GM18505 (cell line): ENCODE measurements at regions not wholly inside any gene's neighbourhood (a gene's known extent, or its start where the extent isn't known, plus 50 kb on each side); places are given as distances from the start of the nearest gene placed in this dataset.
"Not testable (repeated sequence)": the region's sequence is repeated elsewhere in the genome, so short reads cannot be mapped to it uniquely, and the experiment has no call there.

Source experiments
- ATAC-seq: cut with Tn5 transposase; IDR thresholded peaks from one replicate; pipeline ENCODE4 v1.9.1; 2021; ENCODE audit not compliant: unreplicated experiment
- POLR2A ChIP-seq: IDR thresholded peaks from 4 replicates; pipeline ENCODE4 v1.6.1; 2011; ENCODE audit warnings: borderline replicate concordance; ENCODE audit not compliant: insufficient read depth, insufficient read length; ENCODE audit errors: extremely low read depth

DNA sequence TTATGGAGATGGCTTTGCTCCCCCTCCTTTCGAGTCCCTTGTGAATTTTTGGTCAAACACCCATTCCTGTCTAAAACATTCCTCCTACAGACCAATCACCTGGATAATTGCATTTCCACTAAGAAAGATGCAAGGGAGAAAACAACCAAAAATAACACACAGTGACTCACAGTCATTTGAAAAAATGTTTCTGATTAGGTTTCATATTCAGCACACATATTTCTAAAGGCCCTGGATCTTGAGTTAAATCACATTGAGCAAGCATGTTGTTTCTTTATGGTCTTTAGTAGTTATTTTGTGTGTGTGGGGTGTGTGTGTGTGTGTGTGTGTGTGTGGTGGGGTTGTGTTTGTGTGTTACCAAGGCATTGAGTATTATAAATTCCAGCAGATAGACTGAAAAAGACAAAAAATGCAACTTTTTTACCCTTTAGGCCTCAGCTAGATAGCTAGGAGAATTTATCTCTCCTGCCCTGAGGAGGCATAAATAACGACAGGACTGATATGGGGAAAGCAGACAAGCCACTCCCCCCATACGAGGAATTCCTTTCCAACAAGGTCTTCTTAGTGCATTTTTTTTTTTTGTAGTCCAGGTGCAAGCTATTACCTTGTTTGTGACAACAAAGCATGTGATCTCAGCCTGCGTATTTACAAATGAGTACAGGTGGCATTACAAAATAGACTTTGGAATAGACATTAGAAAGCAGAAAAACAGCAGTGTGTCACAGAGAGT is 265.4 kb upstream of the ADGRL3 start:
- ATAC-seq = no peak
- no peak for TF ChIP-seq POLR2A

DNA sequence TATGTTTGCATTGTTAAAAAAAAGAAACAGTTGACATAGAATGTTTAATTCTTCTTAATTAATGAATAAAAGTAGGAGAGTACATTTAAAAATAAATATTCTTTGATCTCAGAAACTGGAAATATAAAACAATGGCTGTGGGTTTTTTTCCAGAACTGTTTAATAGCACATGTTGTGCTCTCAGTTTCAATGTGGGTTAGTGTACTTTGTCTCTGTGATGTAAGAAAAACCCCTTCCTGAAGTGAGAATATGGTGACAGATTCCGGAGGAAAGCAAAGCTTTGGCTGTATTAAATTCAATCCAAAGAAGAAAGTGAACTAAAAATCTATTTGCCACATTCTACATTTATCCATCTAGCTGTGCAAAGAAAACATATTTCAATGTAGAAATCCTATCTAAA is 261.9 kb upstream of the ADGRL3 start:
- TF ChIP-seq POLR2A = no peak
- no peak for ATAC-seq

DNA sequence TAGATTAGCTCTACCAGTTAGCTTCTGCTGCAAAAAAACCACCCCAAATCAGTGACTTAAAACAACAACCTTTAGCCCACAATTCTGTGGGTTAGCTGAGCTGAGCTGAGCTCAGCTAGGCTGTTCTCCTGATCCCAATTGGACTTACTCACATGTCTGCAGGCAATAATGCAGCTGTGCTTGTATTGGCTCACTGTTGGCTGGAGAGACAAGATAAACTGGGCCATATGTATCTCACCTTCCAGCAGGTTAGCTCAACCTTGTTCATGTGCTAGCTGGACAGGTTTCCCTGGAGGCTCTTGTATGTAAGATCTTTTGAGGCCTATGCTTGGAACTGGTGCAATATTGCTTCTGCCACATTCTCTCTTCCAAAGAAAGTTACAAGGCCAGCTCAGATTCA is 261.5 kb upstream of the ADGRL3 start:
- ATAC-seq = no peak

DNA sequence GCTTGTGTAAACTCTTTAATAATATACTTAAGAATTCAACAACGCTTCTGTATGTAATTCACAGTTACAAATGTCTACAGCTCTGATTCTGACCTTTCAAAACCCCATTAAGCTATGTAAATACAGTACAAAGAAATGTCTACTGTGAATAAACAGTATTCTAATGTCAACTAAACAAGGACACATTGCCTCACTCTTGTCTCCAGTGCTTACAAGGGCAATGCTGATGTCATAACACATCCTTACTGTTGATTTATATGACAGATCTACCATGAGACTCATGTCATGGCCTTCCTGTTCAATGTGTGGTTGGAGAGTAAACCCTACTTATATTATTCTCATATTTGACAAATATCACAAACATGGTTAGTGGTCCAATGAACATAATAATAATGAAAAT is 256.1 kb upstream of the ADGRL3 start:
- ATAC-seq = no peak
- no peak for TF ChIP-seq POLR2A

More for the DNA sequence above, 261.5 kb upstream of the ADGRL3 start:
- no peak for TF ChIP-seq POLR2A

DNA sequence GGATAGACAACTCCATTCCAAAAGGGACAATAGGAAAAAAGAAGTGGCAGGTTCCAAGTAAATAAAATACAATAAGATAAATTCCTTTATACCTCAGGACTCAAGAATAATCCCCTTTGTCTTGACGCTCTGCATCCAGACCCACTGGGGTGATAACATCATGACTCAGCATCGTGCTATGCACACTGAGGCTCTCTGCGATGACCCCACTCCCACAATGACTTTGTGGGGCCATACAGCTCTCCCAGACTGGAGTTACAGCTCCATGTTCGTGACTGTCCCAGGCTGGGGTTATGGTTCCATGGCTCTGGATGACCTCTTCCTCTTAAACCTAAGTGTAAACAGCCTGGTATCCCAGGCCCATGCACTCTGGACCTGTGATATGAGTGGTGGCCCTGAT is 254.5 kb upstream of the ADGRL3 start:
- no peak for ATAC-seq
- TF ChIP-seq POLR2A = no peak

DNA sequence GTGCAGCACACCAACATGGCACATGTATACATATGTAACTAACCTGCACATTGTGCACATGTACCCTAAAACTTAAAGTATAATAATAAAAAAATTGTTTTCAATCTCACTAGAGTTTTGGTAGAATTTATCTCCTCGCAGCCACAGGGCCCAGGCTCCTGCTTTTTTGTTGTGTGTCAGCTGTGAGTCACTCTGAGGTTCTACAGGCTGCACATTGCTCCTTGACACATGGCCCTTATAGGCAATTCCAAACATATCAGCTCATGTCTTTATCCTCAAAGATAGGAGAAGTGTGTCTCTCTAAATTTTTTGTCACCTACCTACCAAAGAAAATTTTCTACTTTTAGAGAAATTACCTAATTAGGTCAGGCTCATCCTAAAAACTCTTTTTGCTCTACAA is 252.1 kb upstream of the ADGRL3 start:
- TF ChIP-seq POLR2A = no peak
- no peak for ATAC-seq

DNA sequence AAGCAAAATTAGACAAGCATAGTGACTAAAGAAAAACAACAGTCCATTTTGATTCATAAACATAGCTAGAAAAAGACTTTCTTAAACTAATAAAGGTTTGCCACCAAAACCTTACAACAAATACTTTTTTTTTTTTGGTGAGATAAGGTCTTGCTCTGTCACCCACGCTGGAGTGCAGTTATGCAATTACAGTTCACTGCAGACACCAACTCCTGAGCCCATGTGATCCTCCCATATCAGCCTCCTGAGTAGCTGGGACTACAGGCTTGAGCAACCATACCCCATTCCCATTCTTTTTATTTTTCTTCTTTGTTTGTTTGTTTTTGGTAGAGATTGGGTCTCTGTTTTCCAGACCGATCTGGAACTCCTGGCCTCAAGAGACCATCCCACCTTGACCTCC is 247.2 kb upstream of the ADGRL3 start:
- TF ChIP-seq POLR2A = no peak
- no peak for ATAC-seq

DNA sequence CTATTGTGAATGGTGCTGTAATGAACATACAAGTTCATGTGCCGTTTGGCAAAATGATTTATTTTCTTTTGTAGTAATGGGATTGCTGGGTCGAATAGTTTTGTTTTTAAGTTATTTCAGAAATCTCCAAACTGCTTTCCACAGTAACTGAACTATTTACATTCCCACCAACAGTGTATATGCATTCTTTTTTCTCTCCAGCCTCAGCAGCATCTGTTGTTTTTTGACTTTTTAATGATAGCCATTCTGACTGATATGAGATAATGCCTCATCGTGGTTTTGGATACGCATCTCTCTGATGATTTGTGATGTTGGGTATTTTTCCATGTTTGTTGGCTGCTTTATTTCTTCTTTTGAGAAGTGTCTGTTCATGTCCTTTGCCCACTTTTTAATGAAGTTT is 246.3 kb upstream of the ADGRL3 start:
- TF ChIP-seq POLR2A = no peak
- no peak for ATAC-seq

DNA sequence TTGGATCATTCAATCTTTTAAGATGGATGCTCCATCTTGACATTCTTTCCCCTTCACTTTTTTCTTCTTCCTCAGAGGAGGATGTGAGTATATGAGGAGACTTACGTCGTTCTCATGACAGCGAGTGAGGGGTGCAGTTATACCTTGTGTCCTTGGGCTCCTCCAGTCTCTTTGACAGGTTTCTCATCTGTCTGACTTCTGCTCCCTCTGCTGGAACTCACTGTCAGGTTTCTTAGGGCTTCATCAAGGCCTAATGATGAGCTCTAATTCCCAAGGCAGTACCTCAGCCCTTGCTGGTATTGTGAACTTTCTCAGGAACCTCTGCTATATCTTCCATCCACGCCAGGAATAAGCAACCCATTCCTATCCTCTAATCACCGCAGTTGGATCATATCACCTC is 237.8 kb upstream of the ADGRL3 start:
- no peak for TF ChIP-seq POLR2A
- ATAC-seq = no peak

DNA sequence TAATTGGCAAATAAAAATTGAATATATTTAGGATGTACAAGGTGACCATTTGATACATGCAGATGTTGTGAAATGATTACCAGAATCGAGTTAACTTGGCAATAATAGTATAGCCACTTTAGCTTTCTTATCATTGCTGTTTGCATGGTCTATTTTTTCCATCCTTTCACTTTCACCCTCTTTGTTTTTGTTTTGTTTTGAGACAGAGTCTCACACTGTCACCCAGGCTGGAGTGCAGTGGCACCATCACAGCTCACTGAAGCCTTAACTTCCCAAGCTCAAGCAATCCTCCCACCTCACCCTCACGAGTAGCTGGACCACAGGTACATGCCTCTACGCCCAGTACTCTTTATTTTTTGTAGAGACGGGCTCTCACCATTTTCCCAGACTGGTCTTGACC is 218.6 kb upstream of the ADGRL3 start:
- TF ChIP-seq POLR2A = no peak
- no peak for ATAC-seq

DNA sequence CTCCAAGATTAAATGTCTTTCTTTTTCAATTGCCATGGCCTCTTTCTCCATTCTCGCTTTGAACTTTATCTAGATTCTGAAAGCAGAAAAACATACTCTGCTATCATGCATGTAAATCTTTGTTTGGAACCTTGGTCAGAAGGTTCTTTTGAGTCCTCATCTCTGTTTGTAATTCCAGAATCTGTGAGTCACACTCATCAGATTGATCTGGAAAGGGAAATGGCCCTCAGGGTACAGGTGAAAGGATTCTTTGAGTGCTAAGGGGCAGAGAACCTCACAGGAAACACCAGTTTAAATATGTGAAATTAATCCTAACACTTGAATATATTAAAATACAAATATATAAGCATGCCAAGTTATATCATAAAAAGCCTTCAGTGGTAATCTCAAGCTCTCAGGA is 211.0 kb upstream of the ADGRL3 start:
- no peak for ATAC-seq
- TF ChIP-seq POLR2A = no peak

DNA sequence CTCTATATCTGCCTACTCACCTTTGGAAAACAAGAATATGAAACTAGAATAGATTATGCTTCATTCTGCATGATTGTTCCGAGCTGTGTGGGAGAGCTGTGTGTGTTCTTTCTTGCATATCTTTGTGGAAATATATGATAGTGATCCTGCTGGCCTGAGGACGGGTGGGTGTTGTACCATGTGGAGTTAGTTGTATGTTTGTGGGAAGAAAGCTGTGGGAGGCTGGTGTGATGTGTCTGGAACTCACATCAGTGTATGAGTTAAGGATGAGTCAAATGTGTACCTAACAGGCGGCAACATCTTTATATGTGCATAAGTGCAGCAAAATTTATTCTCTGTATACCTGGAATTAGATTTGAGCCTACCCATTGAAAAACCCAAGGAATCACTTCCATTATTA is 208.1 kb upstream of the ADGRL3 start:
- no peak for TF ChIP-seq POLR2A
- no peak for ATAC-seq

DNA sequence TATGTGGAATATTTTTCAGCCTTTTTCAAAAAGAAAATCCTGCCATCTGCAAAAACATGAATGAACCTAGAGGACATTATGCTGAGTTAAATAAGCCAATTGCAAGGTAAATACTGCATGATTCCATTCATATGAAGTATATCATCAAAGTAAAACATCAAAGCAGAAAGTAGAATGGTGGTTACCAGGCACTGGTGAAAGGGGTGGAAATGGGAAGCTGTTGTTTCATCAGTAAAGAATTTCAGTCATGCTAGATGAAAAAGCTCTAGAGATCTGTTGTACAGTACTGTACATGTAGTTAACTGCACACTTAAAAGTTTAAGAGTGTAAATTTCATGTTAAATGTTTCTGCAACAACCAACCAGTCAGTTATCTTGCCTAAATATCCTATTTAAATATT is 196.8 kb upstream of the ADGRL3 start:
- TF ChIP-seq POLR2A = no peak
- ATAC-seq = no peak

DNA sequence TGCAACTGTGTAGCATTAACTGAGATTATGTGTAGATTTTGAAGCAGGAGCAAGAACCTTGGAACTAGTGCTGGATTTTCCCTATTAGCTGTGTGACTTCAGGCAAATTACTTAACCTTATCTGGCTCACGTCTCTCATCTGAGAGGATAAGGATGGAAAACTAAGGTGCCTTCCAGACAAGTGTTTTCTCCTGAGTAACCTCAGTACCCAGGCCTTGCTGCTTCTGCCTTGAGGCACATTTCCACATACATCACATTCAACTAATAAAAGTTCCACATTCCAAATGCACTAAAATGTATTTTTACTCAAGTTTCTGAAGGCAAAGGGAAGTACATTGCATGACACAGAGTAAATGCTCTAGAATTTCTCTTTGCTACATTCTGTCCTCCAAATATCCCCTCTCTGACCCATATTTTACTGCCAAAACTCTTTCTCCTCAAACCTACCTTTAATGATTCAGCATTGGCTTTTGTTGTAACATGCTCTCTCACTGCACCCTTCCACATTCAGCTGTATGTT is 195.4 kb upstream of the ADGRL3 start:
- ATAC-seq = no peak
- TF ChIP-seq POLR2A = no peak

DNA sequence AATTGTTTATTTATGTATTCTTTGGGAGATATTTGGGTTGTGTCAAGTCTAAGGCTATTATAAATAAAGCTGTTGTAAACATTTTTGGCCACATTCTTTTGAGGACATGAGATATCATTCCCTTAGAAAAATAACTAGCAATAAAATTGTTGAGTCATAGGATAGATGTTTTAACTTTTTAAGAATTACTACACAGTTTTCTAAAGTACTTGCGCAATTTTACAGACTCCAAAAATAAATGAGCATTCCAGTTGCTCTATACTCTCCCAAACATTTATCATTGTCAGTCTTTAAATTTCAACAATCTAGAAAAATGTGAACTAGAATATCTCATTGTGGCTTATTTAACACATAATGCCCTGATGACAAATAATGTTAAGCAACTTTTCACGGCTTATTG is 189.1 kb upstream of the ADGRL3 start:
- no peak for TF ChIP-seq POLR2A
- ATAC-seq = no peak

DNA sequence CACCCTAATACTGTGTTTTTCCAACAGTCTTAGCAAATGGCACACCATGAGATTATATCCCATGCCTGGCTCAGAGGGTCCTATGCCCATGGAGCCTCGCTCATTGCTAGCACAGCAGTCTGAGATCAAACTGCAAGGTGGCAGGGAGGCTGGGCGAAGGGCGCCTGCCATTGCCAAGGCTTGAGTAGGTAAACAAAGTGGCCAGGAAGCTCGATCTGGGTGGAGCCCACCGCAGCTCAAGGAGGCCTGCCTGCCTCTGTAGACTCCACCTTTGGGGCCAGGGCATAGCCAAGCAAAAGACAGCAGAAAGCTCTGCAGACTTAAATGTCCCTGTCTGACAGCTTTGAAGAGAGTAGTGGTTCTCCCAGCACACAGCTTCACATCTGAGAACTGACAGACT is 188.2 kb upstream of the ADGRL3 start:
- ATAC-seq = not testable (repeated sequence)
